SK-N-SH treated with all-trans-retinoic acid at 6 μM for 48 hours (cell line): ENCODE measurements at regions not wholly inside any gene's neighbourhood (a gene's known extent, or its start where the extent isn't known, plus 50 kb on each side); places are given as distances from the start of the nearest gene placed in this dataset.

Source experiments
- ATAC-seq: fragments of 200-7000 bp; cut with Tn5 transposase; 3 replicates; pipeline ENCODE4 v1.9.1; 2020; ENCODE audit warnings: mild to moderate bottlenecking, moderate library complexity
- ARNTL ChIP-seq: fragments of 450-650 bp; formaldehyde crosslinking; IDR thresholded peaks from 2 replicates; pipeline ENCODE4 v1.5.0; 2020; ENCODE audit warnings: low read depth, mild to moderate bottlenecking, moderate library complexity, borderline replicate concordance
- BACH2 ChIP-seq: fragments of 250-450 bp; sonication (Bioruptor Pico); IDR thresholded peaks from 2 replicates; pipeline ENCODE4 v1.9.0; 2021; ENCODE audit warnings: mild to moderate bottlenecking, borderline replicate concordance
- CSDC2 ChIP-seq: fragments of 250-450 bp; sonication (Bioruptor Pico); IDR thresholded peaks from 2 replicates; pipeline ENCODE4 v1.5.0; 2020; ENCODE audit warnings: mild to moderate bottlenecking, moderate library complexity
- ESRRG ChIP-seq: fragments of 250-450 bp; sonication (Bioruptor Pico); IDR thresholded peaks from 2 replicates; pipeline ENCODE4 v1.6.1; 2021; ENCODE audit warnings: mild to moderate bottlenecking
- GLIS3 ChIP-seq: fragments of 250-450 bp; sonication (Bioruptor Pico); IDR thresholded peaks from 2 replicates; pipeline ENCODE4 v1.5.0; 2020; ENCODE audit warnings: mild to moderate bottlenecking, moderate library complexity
- ISL1 ChIP-seq: fragments of 250-450 bp; sonication (Bioruptor Pico); IDR thresholded peaks from 2 replicates; pipeline ENCODE4 v2.1.2; 2022; ENCODE audit warnings: mild to moderate bottlenecking, moderate library complexity
- OSR1 ChIP-seq: fragments of 250-450 bp; sonication (Bioruptor Pico); IDR thresholded peaks from 2 replicates; pipeline ENCODE4 v1.8.0; 2022; ENCODE audit warnings: moderate library complexity, mild to moderate bottlenecking, inconsistent platforms
- PPARA ChIP-seq: fragments of 250-450 bp; sonication (Bioruptor Pico); IDR thresholded peaks from 2 replicates; pipeline ENCODE4 v1.5.0; 2020; ENCODE audit warnings: mild to moderate bottlenecking, borderline replicate concordance
- RARB ChIP-seq: fragments of 250-450 bp; sonication (Bioruptor Pico); IDR thresholded peaks from 2 replicates; pipeline ENCODE4 v1.8.0; 2021; ENCODE audit warnings: mild to moderate bottlenecking, moderate library complexity
- SNAI2 ChIP-seq: fragments of 250-450 bp; sonication (Bioruptor Pico); IDR thresholded peaks from 2 replicates; pipeline ENCODE4 v1.5.0; 2020; ENCODE audit warnings: mild to moderate bottlenecking, moderate library complexity
- TCF4 ChIP-seq: fragments of 250-450 bp; sonication (Bioruptor Pico); IDR thresholded peaks from 2 replicates; pipeline ENCODE4 v1.8.0; 2021; ENCODE audit warnings: mild to moderate bottlenecking, moderate library complexity, borderline replicate concordance
- TOX ChIP-seq: fragments of 250-450 bp; sonication (Bioruptor Pico); IDR thresholded peaks from 2 replicates; pipeline ENCODE4 v1.8.0; 2021; ENCODE audit warnings: mild to moderate bottlenecking, moderate library complexity, borderline replicate concordance
- ZC3H10 ChIP-seq: fragments of 250-450 bp; sonication (Bioruptor Pico); IDR thresholded peaks from 2 replicates; pipeline ENCODE4 v1.5.1; 2021; ENCODE audit warnings: mild to moderate bottlenecking, moderate library complexity
- ZFP30 ChIP-seq: fragments of 450-650 bp; formaldehyde crosslinking; IDR thresholded peaks from 2 replicates; pipeline ENCODE4 v1.5.0; 2022; ENCODE audit warnings: mild to moderate bottlenecking, moderate library complexity
- ZNF565 ChIP-seq: fragments of 450-650 bp; formaldehyde crosslinking; conservative IDR thresholded peaks from 2 replicates; pipeline ENCODE4 v1.5.0; 2020; ENCODE audit warnings: low read depth, mild to moderate bottlenecking, moderate library complexity
- ZNF70 ChIP-seq: fragments of 450-650 bp; formaldehyde crosslinking; IDR thresholded peaks from 2 replicates; pipeline ENCODE4 v1.5.0; 2020; ENCODE audit warnings: mild to moderate bottlenecking, moderate library complexity
- ZNF8 ChIP-seq: fragments of 450-650 bp; formaldehyde crosslinking; IDR thresholded peaks from 2 replicates; pipeline ENCODE4 v1.5.0; 2020; ENCODE audit warnings: mild to moderate bottlenecking, moderate library complexity
- TF ChIP-seq, protein P1 (sequence below): fragments of 250-450 bp; sonication (Bioruptor Pico); IDR thresholded peaks from 2 replicates; pipeline ENCODE4 v1.8.0; 2020; ENCODE audit warnings: mild to moderate bottlenecking, moderate library complexity, borderline replicate concordance
- TF ChIP-seq, protein P2 (sequence below): fragments of 250-450 bp; sonication (Bioruptor Pico); IDR thresholded peaks from 2 replicates; pipeline ENCODE4 v1.5.0; 2020; ENCODE audit warnings: mild to moderate bottlenecking, moderate library complexity
- TF ChIP-seq, protein P3 (sequence below): fragments of 250-450 bp; sonication (Bioruptor Pico); IDR thresholded peaks from 2 replicates; pipeline ENCODE4 v1.5.1; 2020; ENCODE audit warnings: low read depth, mild to moderate bottlenecking, moderate library complexity
- TF ChIP-seq, protein P4 (sequence below): fragments of 250-450 bp; sonication (Bioruptor Pico); IDR thresholded peaks from 2 replicates; pipeline ENCODE4 v1.5.1; 2021; ENCODE audit warnings: mild to moderate bottlenecking, moderate library complexity
- TF ChIP-seq, protein P5 (sequence below): fragments of 250-450 bp; sonication (Bioruptor Pico); IDR thresholded peaks from 2 replicates; pipeline ENCODE4 v1.8.0; 2021; ENCODE audit warnings: low read depth, mild to moderate bottlenecking, moderate library complexity, borderline replicate concordance

DNA sequence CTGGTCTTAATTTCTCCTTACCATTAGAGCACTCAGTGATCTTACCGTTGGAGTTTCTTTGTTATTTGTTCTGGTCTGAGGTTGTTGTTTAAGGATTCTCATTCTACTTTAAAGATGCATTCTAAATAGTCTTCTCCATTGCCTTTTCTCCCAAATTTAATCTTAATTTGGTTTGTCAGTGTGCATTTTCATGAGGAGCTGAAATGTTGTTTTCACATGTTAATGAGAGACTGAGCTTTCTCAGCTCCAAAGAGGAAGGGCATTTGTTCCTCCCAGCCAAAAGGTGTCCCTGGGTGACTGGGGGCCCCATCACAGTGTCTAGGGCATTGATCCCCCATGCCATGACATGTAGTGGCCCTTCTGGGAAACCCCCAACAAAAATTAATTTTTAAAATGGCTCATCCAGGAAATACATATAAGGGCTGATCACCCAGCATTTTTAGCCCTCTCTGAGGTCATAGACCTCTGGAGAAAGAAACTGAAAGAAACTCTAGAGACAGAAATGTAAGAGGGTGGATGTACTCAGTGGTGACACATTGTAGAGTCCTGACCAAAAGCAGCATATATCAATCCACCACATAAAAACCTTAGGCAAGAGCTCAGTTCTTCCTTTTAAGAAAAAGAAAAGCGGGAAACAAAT lies 240.4 kb upstream of the RAI14 start:
- no peak for ATAC-seq
- TF ChIP-seq ESRRG (CRISPR knock-in tag) (no peak), ISL1 (CRISPR knock-in tag) (no peak), TOX (CRISPR knock-in tag) (no peak), GLIS3 (CRISPR knock-in tag) (no peak), RARB (CRISPR knock-in tag) (no peak), PPARA (CRISPR knock-in tag) (no peak), ZNF70 (CRISPR knock-in tag) (no peak), ZC3H10 (CRISPR knock-in tag) (no peak), BACH2 (CRISPR knock-in tag) (no peak), ZFP30 (CRISPR knock-in tag) (no peak), ZNF8 (no peak), TCF4 (CRISPR knock-in tag) (no peak), ZNF565 (CRISPR knock-in tag) (no peak), ARNTL (CRISPR knock-in tag) (no peak), CSDC2 (CRISPR knock-in tag) (no peak)
- TF ChIP-seq, protein P1, sequence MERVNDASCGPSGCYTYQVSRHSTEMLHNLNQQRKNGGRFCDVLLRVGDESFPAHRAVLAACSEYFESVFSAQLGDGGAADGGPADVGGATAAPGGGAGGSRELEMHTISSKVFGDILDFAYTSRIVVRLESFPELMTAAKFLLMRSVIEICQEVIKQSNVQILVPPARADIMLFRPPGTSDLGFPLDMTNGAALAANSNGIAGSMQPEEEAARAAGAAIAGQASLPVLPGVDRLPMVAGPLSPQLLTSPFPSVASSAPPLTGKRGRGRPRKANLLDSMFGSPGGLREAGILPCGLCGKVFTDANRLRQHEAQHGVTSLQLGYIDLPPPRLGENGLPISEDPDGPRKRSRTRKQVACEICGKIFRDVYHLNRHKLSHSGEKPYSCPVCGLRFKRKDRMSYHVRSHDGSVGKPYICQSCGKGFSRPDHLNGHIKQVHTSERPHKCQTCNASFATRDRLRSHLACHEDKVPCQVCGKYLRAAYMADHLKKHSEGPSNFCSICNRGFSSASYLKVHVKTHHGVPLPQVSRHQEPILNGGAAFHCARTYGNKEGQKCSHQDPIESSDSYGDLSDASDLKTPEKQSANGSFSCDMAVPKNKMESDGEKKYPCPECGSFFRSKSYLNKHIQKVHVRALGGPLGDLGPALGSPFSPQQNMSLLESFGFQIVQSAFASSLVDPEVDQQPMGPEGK (CRISPR knock-in tag), result no peak
- TF ChIP-seq, protein P2, sequence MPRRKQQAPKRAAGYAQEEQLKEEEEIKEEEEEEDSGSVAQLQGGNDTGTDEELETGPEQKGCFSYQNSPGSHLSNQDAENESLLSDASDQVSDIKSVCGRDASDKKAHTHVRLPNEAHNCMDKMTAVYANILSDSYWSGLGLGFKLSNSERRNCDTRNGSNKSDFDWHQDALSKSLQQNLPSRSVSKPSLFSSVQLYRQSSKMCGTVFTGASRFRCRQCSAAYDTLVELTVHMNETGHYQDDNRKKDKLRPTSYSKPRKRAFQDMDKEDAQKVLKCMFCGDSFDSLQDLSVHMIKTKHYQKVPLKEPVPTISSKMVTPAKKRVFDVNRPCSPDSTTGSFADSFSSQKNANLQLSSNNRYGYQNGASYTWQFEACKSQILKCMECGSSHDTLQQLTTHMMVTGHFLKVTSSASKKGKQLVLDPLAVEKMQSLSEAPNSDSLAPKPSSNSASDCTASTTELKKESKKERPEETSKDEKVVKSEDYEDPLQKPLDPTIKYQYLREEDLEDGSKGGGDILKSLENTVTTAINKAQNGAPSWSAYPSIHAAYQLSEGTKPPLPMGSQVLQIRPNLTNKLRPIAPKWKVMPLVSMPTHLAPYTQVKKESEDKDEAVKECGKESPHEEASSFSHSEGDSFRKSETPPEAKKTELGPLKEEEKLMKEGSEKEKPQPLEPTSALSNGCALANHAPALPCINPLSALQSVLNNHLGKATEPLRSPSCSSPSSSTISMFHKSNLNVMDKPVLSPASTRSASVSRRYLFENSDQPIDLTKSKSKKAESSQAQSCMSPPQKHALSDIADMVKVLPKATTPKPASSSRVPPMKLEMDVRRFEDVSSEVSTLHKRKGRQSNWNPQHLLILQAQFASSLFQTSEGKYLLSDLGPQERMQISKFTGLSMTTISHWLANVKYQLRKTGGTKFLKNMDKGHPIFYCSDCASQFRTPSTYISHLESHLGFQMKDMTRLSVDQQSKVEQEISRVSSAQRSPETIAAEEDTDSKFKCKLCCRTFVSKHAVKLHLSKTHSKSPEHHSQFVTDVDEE (CRISPR knock-in tag), result no peak
- TF ChIP-seq, protein P3, sequence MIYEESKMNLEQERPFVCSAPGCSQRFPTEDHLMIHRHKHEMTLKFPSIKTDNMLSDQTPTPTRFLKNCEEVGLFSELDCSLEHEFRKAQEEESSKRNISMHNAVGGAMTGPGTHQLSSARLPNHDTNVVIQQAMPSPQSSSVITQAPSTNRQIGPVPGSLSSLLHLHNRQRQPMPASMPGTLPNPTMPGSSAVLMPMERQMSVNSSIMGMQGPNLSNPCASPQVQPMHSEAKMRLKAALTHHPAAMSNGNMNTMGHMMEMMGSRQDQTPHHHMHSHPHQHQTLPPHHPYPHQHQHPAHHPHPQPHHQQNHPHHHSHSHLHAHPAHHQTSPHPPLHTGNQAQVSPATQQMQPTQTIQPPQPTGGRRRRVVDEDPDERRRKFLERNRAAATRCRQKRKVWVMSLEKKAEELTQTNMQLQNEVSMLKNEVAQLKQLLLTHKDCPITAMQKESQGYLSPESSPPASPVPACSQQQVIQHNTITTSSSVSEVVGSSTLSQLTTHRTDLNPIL, result no peak
- TF ChIP-seq, protein P4, sequence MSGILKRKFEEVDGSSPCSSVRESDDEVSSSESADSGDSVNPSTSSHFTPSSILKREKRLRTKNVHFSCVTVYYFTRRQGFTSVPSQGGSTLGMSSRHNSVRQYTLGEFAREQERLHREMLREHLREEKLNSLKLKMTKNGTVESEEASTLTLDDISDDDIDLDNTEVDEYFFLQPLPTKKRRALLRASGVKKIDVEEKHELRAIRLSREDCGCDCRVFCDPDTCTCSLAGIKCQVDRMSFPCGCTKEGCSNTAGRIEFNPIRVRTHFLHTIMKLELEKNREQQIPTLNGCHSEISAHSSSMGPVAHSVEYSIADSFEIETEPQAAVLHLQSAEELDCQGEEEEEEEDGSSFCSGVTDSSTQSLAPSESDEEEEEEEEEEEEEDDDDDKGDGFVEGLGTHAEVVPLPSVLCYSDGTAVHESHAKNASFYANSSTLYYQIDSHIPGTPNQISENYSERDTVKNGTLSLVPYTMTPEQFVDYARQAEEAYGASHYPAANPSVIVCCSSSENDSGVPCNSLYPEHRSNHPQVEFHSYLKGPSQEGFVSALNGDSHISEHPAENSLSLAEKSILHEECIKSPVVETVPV (CRISPR knock-in tag), result no peak
- TF ChIP-seq, protein P5, sequence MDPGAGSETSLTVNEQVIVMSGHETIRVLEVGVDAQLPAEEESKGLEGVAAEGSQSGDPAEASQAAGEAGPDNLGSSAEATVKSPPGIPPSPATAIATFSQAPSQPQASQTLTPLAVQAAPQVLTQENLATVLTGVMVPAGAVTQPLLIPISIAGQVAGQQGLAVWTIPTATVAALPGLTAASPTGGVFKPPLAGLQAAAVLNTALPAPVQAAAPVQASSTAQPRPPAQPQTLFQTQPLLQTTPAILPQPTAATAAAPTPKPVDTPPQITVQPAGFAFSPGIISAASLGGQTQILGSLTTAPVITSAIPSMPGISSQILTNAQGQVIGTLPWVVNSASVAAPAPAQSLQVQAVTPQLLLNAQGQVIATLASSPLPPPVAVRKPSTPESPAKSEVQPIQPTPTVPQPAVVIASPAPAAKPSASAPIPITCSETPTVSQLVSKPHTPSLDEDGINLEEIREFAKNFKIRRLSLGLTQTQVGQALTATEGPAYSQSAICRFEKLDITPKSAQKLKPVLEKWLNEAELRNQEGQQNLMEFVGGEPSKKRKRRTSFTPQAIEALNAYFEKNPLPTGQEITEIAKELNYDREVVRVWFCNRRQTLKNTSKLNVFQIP (CRISPR knock-in tag), result no peak

DNA sequence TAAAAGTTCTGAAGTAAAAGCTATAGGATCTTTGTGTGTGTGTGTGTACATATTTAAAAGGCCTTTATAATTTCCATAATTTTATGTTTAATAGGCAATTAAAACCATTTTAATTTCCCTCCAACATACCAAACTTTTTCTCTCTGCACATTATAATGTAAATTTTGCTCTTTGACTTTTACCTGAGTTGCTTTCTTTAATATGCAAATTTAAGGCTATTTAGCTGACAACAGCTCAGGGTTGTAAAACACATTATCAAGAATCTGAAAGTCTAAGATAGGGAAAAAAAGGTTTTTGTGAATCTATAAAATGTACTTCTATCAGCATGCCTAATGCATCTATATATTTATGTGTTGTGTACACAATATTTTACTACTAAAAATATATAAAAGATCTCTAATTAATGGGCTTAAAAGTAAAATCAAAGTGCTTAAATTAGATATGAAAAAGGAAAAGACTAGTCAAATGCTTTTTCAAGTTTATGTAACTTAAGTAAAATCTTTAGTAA lies 239.6 kb upstream of the RAI14 start:
- no peak for ATAC-seq
- TF ChIP-seq, protein P2 (CRISPR knock-in tag), result no peak
- TF ChIP-seq ZC3H10 (CRISPR knock-in tag), result no peak
- TF ChIP-seq ZNF70 (CRISPR knock-in tag), result no peak
- TF ChIP-seq, protein P4 (CRISPR knock-in tag), result no peak
- no peak for TF ChIP-seq SNAI2 (CRISPR knock-in tag)
- no peak for TF ChIP-seq TOX (CRISPR knock-in tag)
- no peak for TF ChIP-seq ESRRG (CRISPR knock-in tag)
- no peak for TF ChIP-seq ARNTL (CRISPR knock-in tag)
- TF ChIP-seq ZNF565 (CRISPR knock-in tag), result no peak
- TF ChIP-seq OSR1 (CRISPR knock-in tag), result no peak
- TF ChIP-seq, protein P5 (CRISPR knock-in tag), result no peak
- TF ChIP-seq BACH2 (CRISPR knock-in tag), result no peak
- no peak for TF ChIP-seq TCF4 (CRISPR knock-in tag)
